ENCODE measurements at regions not wholly inside any gene's neighbourhood (a gene's known extent, or its start where the extent isn't known, plus 50 kb on each side); places are given as distances from the start of the nearest gene placed in this dataset.

- FAIRE-seq (no peak), DNase-seq (ENCODE audit: insufficient read length) (no peak)
- TF ChIP-seq TAF1 (IDR thresholded peaks at IDR 0.05; ENCODE audit: borderline replicate concordance, low read depth, low read length) (no peak), POLR2AphosphoS5 (IDR thresholded peaks at IDR 0.05; ENCODE audit: low read depth, low read length) (no peak), POLR2A (IDR thresholded peaks at IDR 0.05; ENCODE audit: low read depth, low read length) (no peak)
Observed at GRCh38 chr1:30618335-30618747, 105.0 kb downstream of the MATN1 start.

DNA sequence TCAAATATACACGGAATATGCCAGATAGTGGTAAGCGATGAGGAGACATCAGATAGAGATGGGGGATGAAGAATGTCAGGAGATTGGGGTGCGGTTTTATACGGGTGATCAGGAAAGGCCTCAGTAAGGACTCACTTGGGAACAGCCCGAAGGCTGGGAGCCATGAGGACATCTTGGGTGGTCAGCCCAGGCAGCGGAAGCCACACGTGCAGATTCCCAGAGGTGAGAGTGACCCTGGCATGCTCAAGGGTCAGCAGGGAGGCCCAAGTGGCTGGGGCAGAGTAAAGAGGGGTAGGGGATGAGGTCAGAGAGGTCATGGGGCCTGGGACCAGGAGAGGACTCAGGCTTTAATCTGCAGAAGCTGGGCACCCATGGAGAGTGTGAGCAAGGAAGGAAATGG is 106.6 kb downstream of the MATN1 start:
- FAIRE-seq: no peak
- TF ChIP-seq POLR2A (IDR thresholded peaks at IDR 0.05; ENCODE audit: low read depth, low read length): no peak
- no peak for TF ChIP-seq TAF1 (IDR thresholded peaks at IDR 0.05; ENCODE audit: borderline replicate concordance, low read depth, low read length)
- TF ChIP-seq POLR2AphosphoS5 (IDR thresholded peaks at IDR 0.05; ENCODE audit: low read depth, low read length): no peak

GRCh38 chr1:30615816-30616590 is 107.4 kb downstream of the MATN1 start:
- FAIRE-seq (no peak), DNase-seq (ENCODE audit: insufficient read length) (no peak)
- TF ChIP-seq TAF1 (IDR thresholded peaks at IDR 0.05; ENCODE audit: borderline replicate concordance, low read depth, low read length) (no peak), POLR2AphosphoS5 (IDR thresholded peaks at IDR 0.05; ENCODE audit: low read depth, low read length) (no peak), POLR2A (IDR thresholded peaks at IDR 0.05; ENCODE audit: low read depth, low read length) (no peak)

More for the DNA sequence above, 106.6 kb downstream of the MATN1 start:
- no peak for DNase-seq (ENCODE audit: insufficient read length)

DNA sequence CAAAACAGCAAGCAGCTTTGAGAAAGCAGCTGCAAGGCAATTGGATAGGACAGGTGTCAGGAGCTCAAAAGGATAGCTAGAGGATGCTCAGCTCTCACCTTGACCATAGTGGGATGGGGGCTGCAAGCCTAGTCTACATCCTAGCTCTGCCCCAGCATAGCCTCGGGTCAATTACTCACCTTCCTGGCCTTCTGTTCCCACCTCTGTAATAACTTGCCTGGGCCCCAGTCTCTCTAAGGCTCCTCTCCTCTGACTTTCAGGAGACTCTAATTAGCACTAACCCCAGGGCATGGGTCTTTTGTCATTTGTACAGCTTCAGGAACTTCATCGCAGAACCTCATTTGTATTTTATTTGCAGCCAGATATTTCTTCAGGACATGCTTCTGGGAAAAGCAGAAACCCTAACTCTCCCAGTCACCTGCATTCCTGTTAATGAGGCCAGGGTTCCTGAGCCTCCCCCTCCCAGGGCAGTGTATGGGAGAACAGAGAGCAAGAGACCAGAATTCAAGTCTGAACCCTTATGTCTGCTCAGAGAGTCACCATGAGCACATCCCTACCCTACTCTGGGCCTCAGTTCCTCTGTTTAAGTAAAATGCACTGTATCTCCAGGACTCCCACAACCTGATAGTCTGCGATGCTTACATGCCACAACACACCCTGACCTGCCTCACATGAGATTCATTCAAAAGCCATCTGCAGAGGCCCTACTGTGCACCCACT is 108.1 kb downstream of the MATN1 start:
- FAIRE-seq (no peak), DNase-seq (ENCODE audit: insufficient read length) (no peak)
- TF ChIP-seq POLR2AphosphoS5 (IDR thresholded peaks at IDR 0.05; ENCODE audit: low read depth, low read length) (no peak), POLR2A (IDR thresholded peaks at IDR 0.05; ENCODE audit: low read depth, low read length) (no peak), TAF1 (IDR thresholded peaks at IDR 0.05; ENCODE audit: borderline replicate concordance, low read depth, low read length) (no peak)

- TF ChIP-seq POLR2AphosphoS5 (IDR thresholded peaks at IDR 0.05; ENCODE audit: low read depth, low read length) (no peak), TAF1 (IDR thresholded peaks at IDR 0.05; ENCODE audit: borderline replicate concordance, low read depth, low read length) (no peak), POLR2A (IDR thresholded peaks at IDR 0.05; ENCODE audit: low read depth, low read length) (no peak)
- DNase-seq (ENCODE audit: insufficient read length) (no peak), FAIRE-seq (no peak)
Observed at GRCh38 chr1:30613188-30613587, 110.2 kb downstream of the MATN1 start.

DNA sequence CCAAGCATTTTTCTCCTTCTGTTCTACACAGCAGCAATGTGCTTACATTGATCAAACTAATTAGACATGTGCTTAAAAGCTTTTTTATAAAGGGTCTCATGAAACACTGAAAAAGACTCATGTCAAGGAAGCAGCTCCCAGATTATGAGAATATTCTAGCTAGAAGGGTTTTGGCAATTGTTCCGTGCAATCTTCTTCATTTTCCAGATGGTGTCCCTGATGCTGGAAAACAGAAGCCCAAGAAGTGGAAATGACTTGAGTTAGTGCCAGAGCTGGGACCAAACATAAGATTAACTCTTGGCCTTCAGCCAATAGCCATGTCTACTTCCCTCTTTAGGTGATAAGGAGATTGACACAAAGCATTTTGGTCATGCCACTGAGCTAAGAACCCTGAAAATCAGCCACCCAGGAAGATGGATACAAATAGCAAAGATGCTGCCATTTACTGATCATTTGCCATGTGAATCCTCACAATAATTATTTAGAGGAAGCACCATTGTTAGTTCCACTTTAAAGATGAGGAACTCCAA is 110.8 kb downstream of the MATN1 start:
- DNase-seq (ENCODE audit: insufficient read length): no peak
- TF ChIP-seq POLR2AphosphoS5 (IDR thresholded peaks at IDR 0.05; ENCODE audit: low read depth, low read length) (no peak), POLR2A (IDR thresholded peaks at IDR 0.05; ENCODE audit: low read depth, low read length) (no peak), TAF1 (IDR thresholded peaks at IDR 0.05; ENCODE audit: borderline replicate concordance, low read depth, low read length) (no peak)
- FAIRE-seq: no peak

GRCh38 chr1:30611741-30612309 is 111.6 kb downstream of the MATN1 start:
- FAIRE-seq (no peak), DNase-seq (ENCODE audit: insufficient read length) (no peak)
- TF ChIP-seq POLR2AphosphoS5 (IDR thresholded peaks at IDR 0.05; ENCODE audit: low read depth, low read length) (no peak), TAF1 (IDR thresholded peaks at IDR 0.05; ENCODE audit: borderline replicate concordance, low read depth, low read length) (no peak), POLR2A (IDR thresholded peaks at IDR 0.05; ENCODE audit: low read depth, low read length) (no peak)

DNA sequence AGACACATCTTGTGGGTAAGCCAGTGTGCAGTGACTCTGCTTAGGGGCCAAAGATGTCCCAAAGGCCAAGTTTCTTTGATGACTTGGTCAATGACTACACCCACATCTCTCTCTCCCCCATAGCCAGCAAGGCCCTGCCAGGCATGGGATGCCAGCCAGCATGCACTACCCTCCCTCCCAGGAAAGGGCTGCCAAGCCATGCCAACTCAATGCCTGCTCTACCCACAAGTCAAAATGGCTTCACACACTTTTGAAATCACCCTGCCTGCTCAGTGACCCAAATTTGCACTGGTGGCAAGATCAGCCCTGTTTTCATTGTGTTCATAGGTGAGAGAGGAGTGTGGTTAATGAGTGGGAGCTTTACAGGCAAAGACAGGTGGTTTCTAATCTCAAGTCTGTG is 112.5 kb downstream of the MATN1 start:
- no peak for FAIRE-seq
- DNase-seq (ENCODE audit: insufficient read length): no peak
- TF ChIP-seq POLR2A (IDR thresholded peaks at IDR 0.05; ENCODE audit: low read depth, low read length) (no peak), TAF1 (IDR thresholded peaks at IDR 0.05; ENCODE audit: borderline replicate concordance, low read depth, low read length) (no peak), POLR2AphosphoS5 (IDR thresholded peaks at IDR 0.05; ENCODE audit: low read depth, low read length) (no peak)

DNA sequence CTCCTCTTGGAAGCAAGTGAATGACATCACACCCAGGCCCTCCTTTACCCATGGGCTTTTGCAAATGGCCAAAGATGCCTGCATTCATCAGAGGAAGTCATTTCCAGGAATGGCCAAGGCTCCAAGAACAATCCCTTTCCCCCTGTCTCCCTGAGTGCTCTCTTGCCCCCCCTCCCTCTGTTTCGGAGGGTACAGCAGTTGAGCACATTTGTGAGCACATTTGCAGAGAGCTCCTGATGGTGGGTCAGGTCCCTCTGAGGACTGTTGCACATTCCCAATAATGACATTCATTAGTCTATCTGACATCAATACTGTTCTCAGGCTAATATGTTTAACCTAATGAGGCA is 113.4 kb downstream of the MATN1 start:
- FAIRE-seq: no peak
- DNase-seq (ENCODE audit: insufficient read length): no peak
- TF ChIP-seq TAF1 (IDR thresholded peaks at IDR 0.05; ENCODE audit: borderline replicate concordance, low read depth, low read length) (no peak), POLR2A (IDR thresholded peaks at IDR 0.05; ENCODE audit: low read depth, low read length) (no peak), POLR2AphosphoS5 (IDR thresholded peaks at IDR 0.05; ENCODE audit: low read depth, low read length) (no peak)

DNA sequence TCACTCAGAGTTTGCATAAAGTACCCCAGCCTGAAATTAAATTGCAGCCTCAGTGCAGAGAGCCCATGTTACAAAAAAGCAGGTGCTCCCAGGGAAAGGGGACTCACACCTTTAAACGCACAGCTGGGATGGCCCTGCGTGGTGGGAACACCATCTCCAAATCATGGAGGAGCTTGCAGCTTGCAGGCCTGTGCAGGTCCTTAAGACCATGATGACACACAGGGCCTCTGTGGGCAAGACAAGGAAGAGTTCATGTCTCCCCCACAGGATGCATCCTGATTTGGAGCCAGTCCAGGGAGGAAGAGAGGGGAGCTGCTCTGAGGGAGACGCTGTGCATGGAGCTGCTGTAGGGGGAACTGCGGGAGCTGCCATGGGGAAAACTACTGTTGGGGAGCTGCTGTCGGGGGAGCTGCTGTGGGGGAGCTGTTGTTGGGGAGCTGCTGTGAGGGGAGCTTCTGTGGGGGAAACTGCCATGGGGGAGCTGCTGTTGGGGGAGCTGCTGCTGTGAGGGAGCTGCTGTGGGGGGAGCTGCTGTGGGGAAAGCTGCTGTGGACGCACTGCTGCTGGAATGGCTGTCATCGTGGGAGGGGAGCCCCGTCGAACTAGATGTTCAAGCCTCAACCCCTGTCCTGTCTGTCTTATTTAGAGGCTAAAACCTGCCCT is 113.9 kb downstream of the MATN1 start:
- TF ChIP-seq POLR2AphosphoS5 (IDR thresholded peaks at IDR 0.05; ENCODE audit: low read depth, low read length): no peak
- no peak for TF ChIP-seq POLR2A (IDR thresholded peaks at IDR 0.05; ENCODE audit: low read depth, low read length)
- TF ChIP-seq TAF1 (IDR thresholded peaks at IDR 0.05; ENCODE audit: borderline replicate concordance, low read depth, low read length): no peak
- no peak for FAIRE-seq

DNA sequence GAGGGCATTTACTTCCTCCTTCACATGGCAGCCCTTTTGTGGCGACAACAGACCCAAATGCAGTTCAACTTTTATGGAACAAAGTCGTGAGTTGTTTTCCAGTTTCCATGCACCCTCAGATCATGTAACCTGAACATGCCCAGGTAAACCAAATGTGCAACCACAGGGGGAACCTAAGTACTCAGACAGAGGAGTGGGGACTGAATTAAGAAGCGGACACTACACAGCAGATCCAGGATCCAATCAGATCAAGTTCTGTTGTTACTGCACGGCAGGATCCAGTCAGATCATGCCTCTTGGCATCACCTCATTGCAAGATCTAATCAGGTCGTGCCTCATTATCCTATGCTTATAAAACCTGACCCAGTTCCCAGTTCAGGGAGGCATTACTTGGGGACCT is 115.7 kb downstream of the MATN1 start:
- TF ChIP-seq POLR2AphosphoS5 (IDR thresholded peaks at IDR 0.05; ENCODE audit: low read depth, low read length) (no peak), TAF1 (IDR thresholded peaks at IDR 0.05; ENCODE audit: borderline replicate concordance, low read depth, low read length) (no peak), POLR2A (IDR thresholded peaks at IDR 0.05; ENCODE audit: low read depth, low read length) (no peak)
- FAIRE-seq: no peak
- DNase-seq (ENCODE audit: insufficient read length): no peak

More for the DNA sequence above, 113.9 kb downstream of the MATN1 start:
- DNase-seq (ENCODE audit: insufficient read length): no peak
